Esophagus muscularis mucosa (tissue), 4 donors: ENCODE measurements at regions not wholly inside any gene's neighbourhood (a gene's known extent, or its start where the extent isn't known, plus 50 kb on each side); places are given as distances from the start of the nearest gene placed in this dataset.
A peak's percentile ranks its signal among the peaks of the same experiment; 100 is the strongest.

Experiments used
- DNase-seq: peaks from one replicate; pipeline ENCODE4 v3.0.0-alpha.2; 2017; ENCODE audit errors: extremely low spot score
- H3K27ac ChIP-seq, 4 donors: fragments of 200-600 bp; sonication (generic); replicated peaks in 1 of 4; 1 replicate in 3 of 4; 2 replicates in 1 of 4; pipeline ENCODE4 v1.5.1; 2016 to 2019; ENCODE audit warnings: mild to moderate bottlenecking in 1 of 4
- H3K27me3 ChIP-seq, 4 donors: fragments of 200-600 bp; sonication (generic); one replicate each; pipeline versions ENCODE4 v1.5.1 to v1.6.0; 2016 to 2019
- H3K36me3 ChIP-seq, 4 donors: fragments of 200-600 bp; sonication (generic); one replicate each; pipeline ENCODE4 v1.5.1; 2016 to 2019
- H3K4me1 ChIP-seq, 4 donors: fragments of 200-600 bp; sonication (generic); one replicate each; pipeline ENCODE4 v1.5.1; 2016 to 2019
- H3K4me3 ChIP-seq, 4 donors: fragments of 200-600 bp; sonication (generic); 1 replicate in 2 of 4; 2 replicates in 2 of 4; pipeline ENCODE4 v1.5.1; 2016 to 2019; ENCODE audit warnings: mild to moderate bottlenecking in 4 of 4, moderate library complexity in 1 of 4
- H3K9me3 ChIP-seq, 4 donors: fragments of 200-600 bp; sonication (generic); 1 replicate in 3 of 4; 2 replicates in 1 of 4; pipeline ENCODE4 v1.5.1; 2016 to 2019
- CTCF ChIP-seq, 3 experiments: fragments of 200-600 bp in 2 of 3; fragments of 450-650 bp in 1 of 3; sonication (generic) in 2 of 3; IDR thresholded peaks; one replicate each; pipeline ENCODE4 v1.5.1; 2017 to 2019; ENCODE audit warnings: antibody characterized with exemption in 3 of 3, mild to moderate bottlenecking in 2 of 3, moderate library complexity in 1 of 3
- EP300 ChIP-seq: sonication (generic); formaldehyde crosslinking; IDR thresholded peaks from one replicate; pipeline ENCODE4 v1.6.1; 2017; ENCODE audit warnings: antibody characterized with exemption
- POLR2A ChIP-seq: fragments of 450-650 bp; IDR thresholded peaks from one replicate; pipeline ENCODE4 v1.6.1; 2017; ENCODE audit warnings: antibody characterized with exemption, moderate library complexity, mild to moderate bottlenecking, low read depth
- POLR2AphosphoS5 ChIP-seq, 2 donors: sonication (generic); formaldehyde crosslinking; IDR thresholded peaks; one replicate each; pipeline ENCODE4 v1.6.1; 2017; ENCODE audit warnings: antibody characterized with exemption in 2 of 2
- WGBS: methylation state at CpG from one replicate; pipeline ENCODE4 v1.1.5; 2018; 5-methylcytosine and 5-hydroxymethylcytosine counted together
- intact Hi-C: fragments of 100-400 bp; cut with DNase I; formaldehyde crosslinking; loops from one replicate; pipeline ENCODE4 v1.15.1; 2023
- small RNA-seq, 3 donors: library from RNA; depleted of rRNA; stranded (forward); fragments of <200 nt; gene quantifications; one replicate each; pipeline ENCODE3, GENCODE V24; 2016

DNA sequence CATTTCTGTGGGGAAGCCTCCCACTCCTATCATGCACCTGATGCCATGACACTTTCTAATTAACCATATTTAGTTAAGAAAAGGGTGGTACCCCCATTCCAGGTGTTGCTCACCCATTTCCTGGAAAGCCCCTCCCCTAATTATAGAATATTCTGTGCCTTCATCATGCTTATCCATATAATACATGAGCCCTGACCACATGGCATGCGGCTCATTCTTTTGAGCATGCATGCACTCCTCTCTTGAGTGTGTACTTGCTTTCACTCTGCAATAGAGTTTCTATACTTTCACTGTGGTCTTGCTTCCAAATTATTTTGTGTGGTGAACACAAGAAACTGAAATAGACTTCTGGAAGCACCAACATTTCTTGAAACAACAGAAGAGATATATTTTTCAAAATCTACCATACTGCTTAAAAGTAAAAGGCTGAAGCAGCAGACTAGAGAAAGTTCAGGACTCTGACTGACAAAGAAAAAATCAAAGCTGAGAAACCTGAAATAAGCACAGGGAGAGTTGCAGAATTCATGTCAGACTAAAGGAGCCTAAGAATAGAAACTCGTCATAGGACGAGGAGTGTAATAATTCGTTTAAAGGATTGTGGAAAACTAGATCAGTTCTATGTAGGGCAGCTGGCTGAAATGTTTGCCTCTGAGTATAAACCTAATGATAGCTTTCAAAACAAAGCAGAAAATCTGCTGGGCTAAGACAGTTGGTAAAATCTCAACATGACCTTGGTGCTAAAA lies 144.8 kb downstream of the KITLG start:
- peaks cover 0 to 4% (median 0%) of the 10 kb centered on the region in 4 donors for H3K9me3 ChIP-seq
- intact Hi-C loops = no loop called here
- H3K4me1 ChIP-seq = peaks cover 6 to 40% (median 35%) of the 10 kb centered on the region in 4 donors
- H3K27me3 ChIP-seq = no peaks in the 10 kb centered on the region
- no peak for TF ChIP-seq EP300
- no peak for TF ChIP-seq POLR2A
- no peak for TF ChIP-seq POLR2AphosphoS5 (IDR thresholded peaks at IDR 0.05)
- TF ChIP-seq CTCF (IDR thresholded peaks at IDR 0.05) = no peak
- no peak for DNase-seq
- 31% methylated on average over 4 of the region's 4 CpGs for WGBS
- peak overlapping the region; percentile 55 to 77 (median 71) for H3K27ac ChIP-seq
- no peaks in the 10 kb centered on the region for H3K36me3 ChIP-seq
- peak overlapping the region in 1 of 4 donors; percentile 27 for H3K4me3 ChIP-seq

GRCh38 chr12:88437226-88437625 lies 143.0 kb downstream of the KITLG start:
- H3K4me1 ChIP-seq = peaks cover 6 to 30% (median 24%) of the 10 kb centered on the region in 4 donors
- no peaks in the 10 kb centered on the region for H3K36me3 ChIP-seq
- peaks cover 0 to 4% (median 0%) of the 10 kb centered on the region in 4 donors for H3K9me3 ChIP-seq
- intact Hi-C loops = no loop called here
- no peak for TF ChIP-seq CTCF (IDR thresholded peaks at IDR 0.05)
- TF ChIP-seq EP300 = no peak
- TF ChIP-seq POLR2AphosphoS5 (IDR thresholded peaks at IDR 0.05) = no peak
- TF ChIP-seq POLR2A = no peak
- no peak overlapping the region for H3K27ac ChIP-seq
- no CpG with 5 or more reads among the region's 3 CpGs for WGBS
- H3K4me3 ChIP-seq = no peak overlapping the region
- no peak for DNase-seq
- H3K27me3 ChIP-seq = no peaks in the 10 kb centered on the region

Small RNA genes in the stretch of these regions (small RNA-seq; reads per million reads assigned to genes)
- gene RF00019 = 0 reads per million in 3 donors
